ENCODE measurements at regions not wholly inside any gene's neighbourhood (a gene's known extent, or its start where the extent isn't known, plus 50 kb on each side); places are given as distances from the start of the nearest gene placed in this dataset.

DNA sequence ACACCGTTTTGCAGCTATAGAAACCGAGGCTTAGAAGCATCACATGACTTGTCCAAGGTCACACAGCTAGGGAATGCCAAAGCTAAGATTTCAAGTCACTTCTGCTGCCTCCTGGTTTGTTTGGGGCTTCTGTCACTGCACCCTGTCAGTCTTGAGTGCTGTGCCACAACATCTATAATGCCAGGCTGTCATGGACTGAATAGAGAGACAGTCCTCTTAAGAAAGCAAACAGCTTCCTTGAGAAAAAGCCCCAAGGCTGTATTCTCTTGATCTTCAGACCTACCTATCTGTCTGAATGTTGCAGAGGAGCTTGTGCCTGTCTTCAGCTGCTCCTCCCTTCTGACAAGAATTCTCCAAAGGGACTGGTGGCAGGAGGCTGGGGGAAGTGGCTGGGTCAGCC lies 81.6 kb downstream of the OLFM4 start:
- TF ChIP-seq, protein P1, sequence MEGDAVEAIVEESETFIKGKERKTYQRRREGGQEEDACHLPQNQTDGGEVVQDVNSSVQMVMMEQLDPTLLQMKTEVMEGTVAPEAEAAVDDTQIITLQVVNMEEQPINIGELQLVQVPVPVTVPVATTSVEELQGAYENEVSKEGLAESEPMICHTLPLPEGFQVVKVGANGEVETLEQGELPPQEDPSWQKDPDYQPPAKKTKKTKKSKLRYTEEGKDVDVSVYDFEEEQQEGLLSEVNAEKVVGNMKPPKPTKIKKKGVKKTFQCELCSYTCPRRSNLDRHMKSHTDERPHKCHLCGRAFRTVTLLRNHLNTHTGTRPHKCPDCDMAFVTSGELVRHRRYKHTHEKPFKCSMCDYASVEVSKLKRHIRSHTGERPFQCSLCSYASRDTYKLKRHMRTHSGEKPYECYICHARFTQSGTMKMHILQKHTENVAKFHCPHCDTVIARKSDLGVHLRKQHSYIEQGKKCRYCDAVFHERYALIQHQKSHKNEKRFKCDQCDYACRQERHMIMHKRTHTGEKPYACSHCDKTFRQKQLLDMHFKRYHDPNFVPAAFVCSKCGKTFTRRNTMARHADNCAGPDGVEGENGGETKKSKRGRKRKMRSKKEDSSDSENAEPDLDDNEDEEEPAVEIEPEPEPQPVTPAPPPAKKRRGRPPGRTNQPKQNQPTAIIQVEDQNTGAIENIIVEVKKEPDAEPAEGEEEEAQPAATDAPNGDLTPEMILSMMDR (conservative IDR thresholded peaks at IDR 0.05; ENCODE audit: low read depth, low read length): no peak
- no peak for TF ChIP-seq EZH2 (IDR thresholded peaks at IDR 0.05; ENCODE audit: borderline replicate concordance, low read depth, low read length, poor library complexity, severe bottlenecking)

Measured in A673 (cell line).